ENCODE measurements at regions not wholly inside any gene's neighbourhood (a gene's known extent, or its start where the extent isn't known, plus 50 kb on each side); places are given as distances from the start of the nearest gene placed in this dataset.

- TF ChIP-seq CTCF (conservative IDR thresholded peaks at IDR 0.05), result no peak
- no peak for TF ChIP-seq EZH2 (IDR thresholded peaks at IDR 0.05; ENCODE audit: low read depth)
Observed at GRCh38 chr7:97269741-97270140, 152.2 kb downstream of the SDHAF3 start.
